Gastrocnemius medialis (tissue), 4 donors: ENCODE measurements at regions not wholly inside any gene's neighbourhood (a gene's known extent, or its start where the extent isn't known, plus 50 kb on each side); places are given as distances from the start of the nearest gene placed in this dataset.

Experiments used
- CTCF ChIP-seq, 5 experiments: fragments of 450-650 bp in 3 of 5; fragments of 200-600 bp in 2 of 5; sonication (generic) in 2 of 5; IDR thresholded peaks in 4 of 5; conservative IDR thresholded peaks in 1 of 5; 1 replicate in 4 of 5; 2 replicates in 1 of 5; pipeline ENCODE4 v1.5.1; 2016 to 2019; ENCODE audit warnings: antibody characterized with exemption in 5 of 5, mild to moderate bottlenecking in 3 of 5, moderate library complexity in 3 of 5
- POLR2A ChIP-seq, 2 donors: fragments of 450-650 bp; IDR thresholded peaks; one replicate each; pipeline ENCODE4 v1.6.1; 2017; ENCODE audit warnings: antibody characterized with exemption in 2 of 2, mild to moderate bottlenecking in 2 of 2, moderate library complexity in 2 of 2

- TF ChIP-seq CTCF (IDR thresholded peaks at IDR 0.05 in 4 of 5, conservative IDR thresholded peaks at IDR 0.05 in 1 of 5), result no peak
- no peak for TF ChIP-seq POLR2A (IDR thresholded peaks at IDR 0.05)
Measured at GRCh38 chr3:187570776-187571175, 99.4 kb downstream of the SST start.
